Lung (tissue), 11 donors: ENCODE measurements at regions not wholly inside any gene's neighbourhood (a gene's known extent, or its start where the extent isn't known, plus 50 kb on each side); places are given as distances from the start of the nearest gene placed in this dataset.

ENCODE experiments used
- ATAC-seq: fragments of 200-7000 bp; cut with Tn5 transposase; one replicate; pipeline ENCODE4 v1.9.1; 2020; ENCODE audit warnings: moderate number of reproducible peaks; ENCODE audit not compliant: insufficient read depth, low FRiP score
- DNase-seq, 3 donors: peaks; one replicate each; pipeline ENCODE4 v3.0.0-alpha.2; 2013 to 2017
- H3K27ac ChIP-seq, 2 donors: one replicate each; pipeline ENCODE4 v1.5.1; 2013; ENCODE audit warnings: mild to moderate bottlenecking in 2 of 2, moderate library complexity in 2 of 2, control low read depth in 1 of 2, inconsistent platforms in 1 of 2, low read depth in 1 of 2, low read length in 1 of 2
- H3K27me3 ChIP-seq, 3 donors: one replicate each; pipeline ENCODE4 v1.5.1; 2013; ENCODE audit warnings: low read length in 2 of 3; ENCODE audit not compliant: control insufficient read depth in 3 of 3, insufficient read depth in 3 of 3
- H3K36me3 ChIP-seq, 4 donors: one replicate each; pipeline ENCODE4 v1.5.1; 2013; ENCODE audit warnings: low read length in 4 of 4, mild to moderate bottlenecking in 1 of 4, moderate library complexity in 1 of 4; ENCODE audit not compliant: control insufficient read depth in 4 of 4, insufficient read depth in 4 of 4
- H3K4me1 ChIP-seq, 5 donors: one replicate each; pipeline ENCODE4 v1.5.1; 2013; ENCODE audit warnings: low read length in 5 of 5, mild to moderate bottlenecking in 2 of 5, moderate library complexity in 1 of 5; ENCODE audit not compliant: control insufficient read depth in 5 of 5, insufficient read depth in 5 of 5
- H3K4me3 ChIP-seq: one replicate; pipeline ENCODE4 v1.5.1; 2013; ENCODE audit warnings: mild to moderate bottlenecking, control low read depth, moderate library complexity
- H3K9ac ChIP-seq, 2 donors: one replicate each; pipeline ENCODE4 v1.5.1; 2013; ENCODE audit warnings: low read length in 2 of 2, control low read depth in 1 of 2; ENCODE audit not compliant: insufficient read depth in 1 of 2
- H3K9me3 ChIP-seq, 4 donors: one replicate each; pipeline ENCODE4 v1.5.1; 2013; ENCODE audit warnings: low read length in 3 of 4, mild to moderate bottlenecking in 1 of 4, moderate library complexity in 1 of 4; ENCODE audit not compliant: control insufficient read depth in 4 of 4, insufficient read depth in 3 of 4
- CTCF ChIP-seq: IDR thresholded peaks from 2 replicates; pipeline ENCODE4 v1.5.1; 2012; ENCODE audit warnings: mild to moderate bottlenecking; ENCODE audit errors: control extremely low read depth, extremely low read depth
- WGBS, 2 donors: extraction: QIAGEN DNeasy Blood & Tissue Kit; methylation state at CpG; one replicate each; pipeline ENCODE4 v1.1.7; 2013; 5-methylcytosine and 5-hydroxymethylcytosine counted together
- donor health status: control.
- donor health status: control.
- donor health status: Bipolar disorder and iron deficiency.
- donor health status: healthy.
- donor health status: DM: yes; HTN: yes; CAD: no.

GRCh38 chr6:18976966-18977365 is 589.8 kb downstream of the RNF144B start:
- DNase-seq (no peak), ATAC-seq (no peak)
- H3K9ac ChIP-seq = no peak overlapping the region
- 73 to 74% methylated on average over 1 of the region's 1 CpG for WGBS, 2 donors
- H3K9me3 ChIP-seq = no peaks in the 10 kb centered on the region
- no peak overlapping the region for H3K4me3 ChIP-seq
- H3K36me3 ChIP-seq = no peaks in the 10 kb centered on the region
- TF ChIP-seq CTCF = no peak
- H3K4me1 ChIP-seq = peaks cover 0 to 3% (median 0%) of the 10 kb centered on the region in 5 donors
- H3K27ac ChIP-seq = no peak overlapping the region
- H3K27me3 ChIP-seq = no peaks in the 10 kb centered on the region

GRCh38 chr6:18978337-18979128 is 591.4 kb downstream of the RNF144B start:
- ATAC-seq = peak; percentile 41

GRCh38 chr6:18985061-18985460 is 597.9 kb downstream of the RNF144B start:
- no peak for TF ChIP-seq CTCF
- WGBS, 2 donors = 91% methylated on average over 8 of the region's 8 CpGs
- ATAC-seq = no peak

More at GRCh38 chr6:18978337-18979128, 591.4 kb downstream of the RNF144B start:
- no peak overlapping the region for H3K27ac ChIP-seq
- WGBS, 2 donors = 59 to 70% methylated on average over 3 of the region's 3 CpGs
- DNase-seq = peak; percentile 57 to 86 (median 84)
- no peaks in the 10 kb centered on the region for H3K27me3 ChIP-seq
- H3K4me1 ChIP-seq = peaks cover 0 to 3% (median 0%) of the 10 kb centered on the region in 5 donors
- TF ChIP-seq CTCF = no peak
- H3K9me3 ChIP-seq = no peaks in the 10 kb centered on the region
- H3K4me3 ChIP-seq = no peak overlapping the region
- H3K36me3 ChIP-seq = no peaks in the 10 kb centered on the region
- no peak overlapping the region for H3K9ac ChIP-seq

More at GRCh38 chr6:18985061-18985460, 597.9 kb downstream of the RNF144B start:
- Histone ChIP-seq H3K27ac (no peak overlapping the region), H3K27me3 (no peaks in the 10 kb centered on the region), H3K9me3 (no peaks in the 10 kb centered on the region), H3K9ac (no peak overlapping the region), H3K36me3 (no peaks in the 10 kb centered on the region), H3K4me3 (no peak overlapping the region), H3K4me1 (peaks cover 0 to 2% (median 0%) of the 10 kb centered on the region in 5 donors)
- DNase-seq = no peak
